CD4-positive, alpha-beta memory T cell (primary cell): ENCODE measurements at regions not wholly inside any gene's neighbourhood (a gene's known extent, or its start where the extent isn't known, plus 50 kb on each side); places are given as distances from the start of the nearest gene placed in this dataset.

ENCODE experiments used
- CTCF ChIA-PET: fragments of 350-600 bp; sonication (Branson Sonifier 250); formaldehyde crosslinking; loops from one replicate; lab custom pipeline; 2021; ENCODE audit warnings: inconsistent platforms; ENCODE audit not compliant: partially characterized antibody; lab: Charles Lee
- POLR2A ChIA-PET: fragments of 350-600 bp; sonication (Branson Sonifier 250); formaldehyde crosslinking; loops from one replicate; lab custom pipeline; 2021; ENCODE audit not compliant: partially characterized antibody; lab: Charles Lee
- DNase-seq, 5 donors: peaks; one replicate each; pipeline versions ENCODE4 v3.0.0 to v3.0.0-alpha.2; 2020 to 2022; ENCODE audit warnings: mixed read lengths in 1 of 5
- H3K27ac ChIP-seq: one replicate; pipeline ENCODE4 v1.7.0; 2013; ENCODE audit warnings: low read depth, low read length
- H3K27me3 ChIP-seq: 2 replicates; pipeline ENCODE4 v1.7.0; 2013; ENCODE audit warnings: mild to moderate bottlenecking, low read length, moderate library complexity; ENCODE audit not compliant: insufficient read depth
- H3K36me3 ChIP-seq: 2 replicates; pipeline ENCODE4 v1.7.0; 2013; ENCODE audit warnings: mild to moderate bottlenecking, low read length, moderate library complexity; ENCODE audit not compliant: insufficient read depth
- H3K4me1 ChIP-seq: 2 replicates; pipeline ENCODE4 v1.7.0; 2013; ENCODE audit warnings: mild to moderate bottlenecking, low read length, moderate library complexity; ENCODE audit not compliant: insufficient read depth
- H3K4me3 ChIP-seq, 2 donors: one replicate each; pipeline ENCODE4 v1.7.0; 2013; ENCODE audit warnings: low read length in 2 of 2, mild to moderate bottlenecking in 1 of 2
- H3K9me3 ChIP-seq, 2 donors: one replicate each; pipeline ENCODE4 v1.7.0; 2013; ENCODE audit warnings: low read length in 2 of 2, control low read depth in 1 of 2; ENCODE audit not compliant: control insufficient read depth in 1 of 2
- H3K27ac Mint-ChIP-seq, 7 donors: one replicate each; pipeline ENCODE4 v1.8.0; 2020 to 2021; ENCODE audit warnings: mixed read lengths in 7 of 7, mild to moderate bottlenecking in 6 of 7, inconsistent platforms in 3 of 7, moderate library complexity in 3 of 7
- H3K27me3 Mint-ChIP-seq, 2 donors: one replicate each; pipeline ENCODE4 v1.8.0; 2020 to 2021; ENCODE audit warnings: mixed read lengths in 2 of 2
- H3K36me3 Mint-ChIP-seq, 2 donors: one replicate each; pipeline ENCODE4 v1.8.0; 2020 to 2021; ENCODE audit warnings: mixed read lengths in 2 of 2, inconsistent platforms in 1 of 2, mild to moderate bottlenecking in 1 of 2
- H3K4me1 Mint-ChIP-seq, 4 donors: one replicate each; pipeline ENCODE4 v1.8.0; 2020 to 2021; ENCODE audit warnings: mixed read lengths in 4 of 4, mild to moderate bottlenecking in 1 of 4
- H3K4me3 Mint-ChIP-seq, 8 donors: one replicate each; pipeline ENCODE4 v1.8.0; 2020 to 2021; ENCODE audit warnings: mixed read lengths in 8 of 8, mild to moderate bottlenecking in 7 of 8, moderate library complexity in 6 of 8, inconsistent platforms in 3 of 8
- H3K9me3 Mint-ChIP-seq, 8 donors: one replicate each; pipeline ENCODE4 v1.8.0; 2020 to 2021; ENCODE audit warnings: mixed read lengths in 8 of 8, mild to moderate bottlenecking in 5 of 8, inconsistent platforms in 3 of 8, moderate library complexity in 1 of 8
- intact Hi-C: fragments of 100-400 bp; cut with micrococcal nuclease; formaldehyde crosslinking; loops from one replicate; pipeline ENCODE4 v1.15.1; 2023

DNA sequence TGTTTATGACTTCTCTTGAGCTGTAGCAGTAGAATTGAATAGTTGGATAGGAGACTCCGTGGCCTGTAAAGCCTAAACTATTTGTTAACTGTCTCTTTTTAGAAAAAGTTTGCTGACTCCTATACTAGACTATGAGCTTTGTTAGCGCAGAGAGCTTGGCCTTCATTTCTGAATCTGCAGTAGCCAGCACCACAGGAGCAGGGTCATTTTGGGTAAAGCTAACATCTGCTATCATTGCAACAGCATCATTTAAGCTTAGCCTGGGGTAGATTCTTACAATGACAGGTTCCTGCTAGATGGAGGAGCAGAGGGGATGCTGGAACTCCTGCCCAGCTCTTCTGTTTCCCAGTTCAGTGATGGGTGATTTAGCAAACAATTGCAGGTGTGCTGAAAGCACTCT, 133.7 kb upstream of the ASTN2 start:
- Histone ChIP-seq H3K4me1 (no peaks in the 10 kb centered on the region), H3K27me3 (no peaks in the 10 kb centered on the region), H3K9me3 (no peaks in the 10 kb centered on the region), H3K27ac (no peak overlapping the region), H3K36me3 (no peaks in the 10 kb centered on the region), H3K4me3 (no peak overlapping the region)
- DNase-seq = no peak
- intact Hi-C loops = no loop called here
- Mint-ChIP-seq H3K4me1 (peaks cover 0 to 10% (median 4%) of the 10 kb centered on the region in 4 donors), H3K36me3 (no peaks in the 10 kb centered on the region), H3K27me3 (no peaks in the 10 kb centered on the region), H3K27ac (no peak overlapping the region), H3K9me3 (peaks cover 0 to 6% (median 3%) of the 10 kb centered on the region in 8 donors), H3K4me3 (no peak overlapping the region)
- CTCF ChIA-PET = interaction anchor here (0.8 to 1.0 kb wide), 2 partner anchors 9 to 16 kb away, joined by 3 read pairs; no protein-coding TSS in a partner anchor
- POLR2A ChIA-PET = no interaction called here

DNA sequence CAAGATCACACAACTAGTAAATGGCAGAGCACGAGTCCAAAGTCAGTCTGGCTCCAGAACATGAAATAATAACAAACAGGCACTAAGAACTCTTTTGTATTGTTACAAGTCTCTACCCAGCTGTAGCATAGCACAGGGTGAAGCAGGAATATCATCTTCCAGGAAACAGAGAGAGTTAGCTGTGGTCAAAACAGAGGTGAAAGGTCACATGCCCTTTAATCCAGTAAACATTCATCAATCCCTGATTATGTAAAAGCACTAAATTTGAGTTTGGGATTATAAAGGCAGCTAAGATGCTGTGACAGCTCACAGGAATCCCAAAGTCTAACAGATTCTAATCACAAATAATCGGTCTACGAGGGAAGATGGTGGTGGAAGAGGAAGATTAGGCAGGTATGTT, 133.0 kb upstream of the ASTN2 start:
- Histone ChIP-seq H3K27me3 (no peaks in the 10 kb centered on the region), H3K4me3 (no peak overlapping the region), H3K27ac (no peak overlapping the region), H3K36me3 (no peaks in the 10 kb centered on the region), H3K4me1 (no peaks in the 10 kb centered on the region), H3K9me3 (no peaks in the 10 kb centered on the region)
- Mint-ChIP-seq H3K9me3 (peaks cover 0 to 4% (median 2%) of the 10 kb centered on the region in 8 donors), H3K4me1 (peaks cover 0 to 10% (median 4%) of the 10 kb centered on the region in 4 donors), H3K36me3 (no peaks in the 10 kb centered on the region), H3K4me3 (no peak overlapping the region), H3K27ac (no peak overlapping the region), H3K27me3 (no peaks in the 10 kb centered on the region)
- no peak for DNase-seq
- ChIA-PET CTCF (interaction anchor here (0.8 kb wide), 1 partner anchor 10 kb away, joined by 3 read pairs; no protein-coding TSS in a partner anchor), POLR2A (no interaction called here)
- intact Hi-C loops = no loop called here

DNA sequence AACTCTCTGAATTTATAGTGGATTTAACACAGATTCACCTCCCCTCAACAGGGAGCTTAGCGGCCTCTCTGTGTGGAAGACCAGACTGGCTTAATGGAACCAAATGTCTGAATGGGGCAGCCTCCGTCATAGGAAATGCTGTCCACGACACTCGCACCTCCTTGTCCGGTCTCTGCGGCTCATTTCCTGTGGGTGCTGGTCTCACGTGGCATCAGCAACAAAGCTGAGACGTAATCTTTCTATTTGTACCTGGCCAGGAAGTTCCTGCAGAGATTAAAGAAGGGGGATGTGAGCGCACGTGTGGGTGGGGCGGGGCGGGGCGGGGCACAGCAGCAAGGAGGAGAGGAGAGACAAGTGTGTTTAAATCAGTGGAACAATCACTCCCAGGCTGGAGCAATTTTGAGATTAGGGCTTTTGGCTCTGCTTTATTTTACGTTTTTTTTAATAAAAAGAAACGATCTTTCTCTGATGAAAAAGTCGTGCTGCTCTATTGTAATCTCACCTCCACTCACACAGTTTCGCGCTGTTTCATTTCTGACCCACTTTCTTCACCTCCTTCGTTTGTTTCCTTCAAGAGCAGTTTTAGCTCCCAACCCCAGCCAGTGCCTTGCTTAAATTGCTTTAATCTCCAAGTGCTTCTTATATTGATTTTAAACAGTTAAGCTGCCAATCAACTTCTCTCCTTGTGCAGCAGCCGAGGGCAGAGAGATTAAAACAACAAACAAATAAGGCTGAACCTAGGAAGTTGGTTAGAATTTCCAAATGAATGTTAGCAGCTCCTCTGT, 132.2 kb upstream of the ASTN2 start:
- ChIA-PET POLR2A (no interaction called here), CTCF (no interaction called here)
- Histone ChIP-seq H3K4me1 (no peaks in the 10 kb centered on the region), H3K9me3 (no peaks in the 10 kb centered on the region), H3K4me3 (no peak overlapping the region), H3K27ac (no peak overlapping the region), H3K36me3 (no peaks in the 10 kb centered on the region), H3K27me3 (no peaks in the 10 kb centered on the region)
- DNase-seq = peak; percentile 13 to 37 (median 16)
- H3K27me3 Mint-ChIP-seq = no peaks in the 10 kb centered on the region
- no peaks in the 10 kb centered on the region for H3K36me3 Mint-ChIP-seq
- H3K9me3 Mint-ChIP-seq = peaks cover 0 to 3% (median 0%) of the 10 kb centered on the region in 8 donors
- H3K4me3 Mint-ChIP-seq = peak overlapping the region in 5 of 8 donors; percentile 19 to 64 (median 51)
- H3K4me1 Mint-ChIP-seq = peaks cover 0 to 10% (median 4%) of the 10 kb centered on the region in 4 donors
- intact Hi-C loops = no loop called here
- no peak overlapping the region for H3K27ac Mint-ChIP-seq

DNA sequence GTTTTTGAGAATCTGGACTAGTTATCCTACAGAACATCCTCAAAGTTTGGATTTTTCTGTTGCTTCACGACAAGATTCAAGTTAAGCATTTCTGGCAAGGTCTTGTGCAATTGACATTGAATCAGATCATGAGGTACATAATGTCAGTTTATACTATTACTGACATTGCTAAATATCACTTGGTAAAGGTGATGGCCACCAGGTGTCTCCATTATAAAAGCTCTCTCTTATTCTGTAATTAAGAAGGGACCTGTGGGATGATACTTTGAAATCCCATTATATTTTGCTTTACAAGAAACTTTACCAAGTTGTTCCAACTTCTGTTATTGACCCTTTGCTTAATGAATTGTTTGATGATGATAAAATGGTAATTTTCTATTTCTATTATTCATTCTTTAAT, 131.0 kb upstream of the ASTN2 start:
- CTCF ChIA-PET = no interaction called here
- no peak for DNase-seq
- H3K27ac Mint-ChIP-seq = no peak overlapping the region
- Histone ChIP-seq H3K36me3 (no peaks in the 10 kb centered on the region), H3K9me3 (no peaks in the 10 kb centered on the region), H3K4me3 (no peak overlapping the region), H3K4me1 (no peaks in the 10 kb centered on the region), H3K27ac (no peak overlapping the region), H3K27me3 (no peaks in the 10 kb centered on the region)
- H3K27me3 Mint-ChIP-seq = no peaks in the 10 kb centered on the region
- no peak overlapping the region for H3K4me3 Mint-ChIP-seq
- H3K36me3 Mint-ChIP-seq = no peaks in the 10 kb centered on the region
- H3K9me3 Mint-ChIP-seq = peaks cover 0 to 7% (median under 1%) of the 10 kb centered on the region in 8 donors
- POLR2A ChIA-PET = no interaction called here
- H3K4me1 Mint-ChIP-seq = peaks cover 0 to 10% (median 4%) of the 10 kb centered on the region in 4 donors
- intact Hi-C loops = no loop called here

DNA sequence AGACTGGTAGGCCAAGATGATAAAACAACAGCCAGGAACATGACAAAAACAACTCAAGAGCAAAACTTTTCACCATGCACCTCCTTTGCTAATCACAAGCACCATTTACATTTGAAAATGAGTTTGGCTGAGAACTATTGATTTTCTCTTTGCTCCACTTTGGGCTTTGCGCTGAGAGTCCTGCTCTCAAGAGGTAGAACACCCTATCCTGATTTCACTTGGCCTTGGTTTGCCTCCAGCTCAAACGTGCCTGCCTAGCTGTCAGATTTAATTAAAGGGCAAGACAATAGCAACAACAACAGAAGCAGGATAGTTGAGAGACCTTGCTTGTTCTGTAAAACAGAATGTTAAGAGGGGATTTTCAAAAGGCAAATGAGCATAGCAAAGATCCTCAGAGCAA, 128.2 kb upstream of the ASTN2 start:
- POLR2A ChIA-PET = no interaction called here
- H3K36me3 Mint-ChIP-seq = no peaks in the 10 kb centered on the region
- Histone ChIP-seq H3K4me1 (no peaks in the 10 kb centered on the region), H3K36me3 (no peaks in the 10 kb centered on the region), H3K9me3 (no peaks in the 10 kb centered on the region), H3K4me3 (no peak overlapping the region), H3K27me3 (no peaks in the 10 kb centered on the region), H3K27ac (no peak overlapping the region)
- H3K27ac Mint-ChIP-seq = no peak overlapping the region
- DNase-seq = no peak
- H3K9me3 Mint-ChIP-seq = peaks cover 0 to 5% (median 0%) of the 10 kb centered on the region in 8 donors
- H3K4me3 Mint-ChIP-seq = no peak overlapping the region
- intact Hi-C loops = no loop called here
- CTCF ChIA-PET = no interaction called here
- H3K4me1 Mint-ChIP-seq = peaks cover 0 to 10% (median 4%) of the 10 kb centered on the region in 4 donors
- no peaks in the 10 kb centered on the region for H3K27me3 Mint-ChIP-seq

DNA sequence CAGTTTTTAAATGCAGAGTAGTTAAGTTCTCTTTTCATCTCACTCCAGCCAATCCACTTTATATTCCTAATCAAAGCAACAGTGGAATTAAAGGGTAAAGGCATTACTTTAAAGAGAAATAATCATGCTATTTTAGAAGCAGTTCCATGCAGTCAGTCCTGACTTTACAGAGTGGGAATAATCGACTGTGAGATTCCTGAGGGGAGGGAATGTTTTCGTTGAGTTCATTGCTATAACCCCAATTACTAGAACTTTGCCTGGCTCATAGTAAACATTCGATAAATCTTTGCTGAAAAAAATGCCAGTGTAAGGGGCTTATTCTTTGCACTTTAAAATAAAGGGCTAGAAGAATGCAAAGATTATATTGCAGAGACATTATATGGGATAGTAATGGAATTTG, 127.2 kb upstream of the ASTN2 start:
- intact Hi-C loops = no loop called here
- peaks cover 0 to 4% (median 3%) of the 10 kb centered on the region in 4 donors for H3K4me1 Mint-ChIP-seq
- no peaks in the 10 kb centered on the region for H3K36me3 Mint-ChIP-seq
- ChIA-PET POLR2A (no interaction called here), CTCF (no interaction called here)
- no peak overlapping the region for H3K27ac Mint-ChIP-seq
- H3K9me3 Mint-ChIP-seq = peaks cover 0 to 5% (median 2%) of the 10 kb centered on the region in 8 donors
- Histone ChIP-seq H3K27me3 (no peaks in the 10 kb centered on the region), H3K4me1 (no peaks in the 10 kb centered on the region), H3K36me3 (no peaks in the 10 kb centered on the region), H3K4me3 (no peak overlapping the region), H3K9me3 (no peaks in the 10 kb centered on the region), H3K27ac (no peak overlapping the region)
- H3K27me3 Mint-ChIP-seq = no peaks in the 10 kb centered on the region
- DNase-seq = no peak
- no peak overlapping the region for H3K4me3 Mint-ChIP-seq

DNA sequence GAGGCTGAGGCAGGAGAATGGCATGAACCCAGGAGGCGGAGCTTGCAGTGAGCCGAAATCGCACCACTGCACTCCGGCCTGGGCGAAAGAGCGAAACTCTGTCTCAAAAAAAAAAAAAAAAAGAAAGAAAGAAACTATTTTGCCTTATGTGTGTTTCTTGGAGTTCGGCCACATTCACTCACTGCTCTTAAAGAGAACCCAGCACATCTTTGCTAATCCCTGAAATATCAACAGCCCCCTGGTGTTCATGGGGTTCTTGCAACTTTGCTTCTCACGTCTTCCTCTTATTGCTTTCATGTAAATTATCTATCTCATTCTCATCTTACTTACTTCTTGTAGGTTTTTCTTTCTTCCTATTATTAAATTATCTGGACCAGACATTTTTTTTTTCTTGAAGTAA, 126.3 kb upstream of the ASTN2 start:
- Mint-ChIP-seq H3K36me3 (no peaks in the 10 kb centered on the region), H3K27ac (no peak overlapping the region), H3K9me3 (peaks cover 0 to 5% (median under 1%) of the 10 kb centered on the region in 8 donors), H3K27me3 (no peaks in the 10 kb centered on the region), H3K4me3 (no peak overlapping the region), H3K4me1 (no peaks in the 10 kb centered on the region)
- ChIA-PET CTCF (no interaction called here), POLR2A (no interaction called here)
- H3K27ac ChIP-seq = no peak overlapping the region
- no peaks in the 10 kb centered on the region for H3K9me3 ChIP-seq
- H3K27me3 ChIP-seq = no peaks in the 10 kb centered on the region
- H3K36me3 ChIP-seq = no peaks in the 10 kb centered on the region
- no peak for DNase-seq
- intact Hi-C loops = no loop called here
- H3K4me1 ChIP-seq = no peaks in the 10 kb centered on the region
- no peak overlapping the region for H3K4me3 ChIP-seq
